ENCODE measurements at regions not wholly inside any gene's neighbourhood (a gene's known extent, or its start where the extent isn't known, plus 50 kb on each side); places are given as distances from the start of the nearest gene placed in this dataset.

GRCh38 chr2:133661392-133661791 lies 93.1 kb upstream of the NCKAP5 start (continued):
- TF ChIP-seq ETS1 (IDR thresholded peaks at IDR 0.05): no peak

GRCh38 chr2:133666621-133667020 lies 98.4 kb upstream of the NCKAP5 start:
- Histone ChIP-seq H3K4me2 (no peak overlapping the region), H3K27me3 (ENCODE audit: insufficient read depth) (no peaks in the 10 kb centered on the region)
- TF ChIP-seq ETS1 (IDR thresholded peaks at IDR 0.05) (no peak), POLR2AphosphoS5 (IDR thresholded peaks at IDR 0.05; ENCODE audit: low read depth) (no peak), CREB1 (CRISPR knock-in tag; IDR thresholded peaks at IDR 0.05; ENCODE audit: low read depth) (no peak), EZH2phosphoT487 (IDR thresholded peaks at IDR 0.05; ENCODE audit: unreplicated experiment) (no peak), CTCF (conservative IDR thresholded peaks at IDR 0.05; ENCODE audit: low read depth in 2 of 2) (no peak), ZNF114 (CRISPR knock-in tag; IDR thresholded peaks at IDR 0.05) (no peak), EZH2 (IDR thresholded peaks at IDR 0.05; ENCODE audit: low read depth, unreplicated experiment) (no peak), STAT1 (IDR thresholded peaks at IDR 0.05; ENCODE audit: unreplicated experiment) (no peak), REST (IDR thresholded peaks at IDR 0.05; ENCODE audit: unreplicated experiment) (no peak), JUNB (IDR thresholded peaks at IDR 0.05; ENCODE audit: unreplicated experiment) (no peak), ZNF462 (CRISPR knock-in tag; IDR thresholded peaks at IDR 0.05) (no peak), NANOG (IDR thresholded peaks at IDR 0.05; ENCODE audit: borderline replicate concordance) (no peak)

More at GRCh38 chr2:133666621-133667020, 98.4 kb upstream of the NCKAP5 start:
- Mint-ChIP-seq H3K36me3 (ENCODE audit: low read depth) (no peaks in the 10 kb centered on the region), H3K9me3 (no peaks in the 10 kb centered on the region), H3K4me1 (peaks cover 1% of the 10 kb centered on the region), H3K4me3 (no peak overlapping the region), H3K27ac (no peak overlapping the region), H3K27me3 (ENCODE audit: insufficient read depth, low read depth, poor library complexity) (peaks cover 2% of the 10 kb centered on the region)
- no peak overlapping the region for H2AFZ ChIP-seq
- H3K79me2 ChIP-seq (replicated peaks; ENCODE audit: insufficient read depth): no peaks in the 10 kb centered on the region
- H3K9me2 ChIP-seq (ENCODE audit: insufficient read depth): peaks cover 12% of the 10 kb centered on the region; the same call in 1 of the 2 replicates
- no peaks in the 10 kb centered on the region for H3K36me3 ChIP-seq (ENCODE audit: insufficient read depth)
- H3K4me3 ChIP-seq: no peak overlapping the region
- H3K4me1 ChIP-seq (ENCODE audit: insufficient read depth): no peaks in the 10 kb centered on the region; the same call in 1 of the 2 replicates
- H3K27ac ChIP-seq (ENCODE audit: low read depth): no peak overlapping the region
- ATAC-seq (no peak), DNase-seq (ENCODE audit: low spot score) (no peak)
- H3F3A ChIP-seq (replicated peaks; ENCODE audit: low read depth): no peaks in the 10 kb centered on the region
- H4K20me1 ChIP-seq (replicated peaks; ENCODE audit: insufficient read depth): no peaks in the 10 kb centered on the region

Data from GM23338 (cell line).